IMR-90 (cell line): ENCODE measurements at regions not wholly inside any gene's neighbourhood (a gene's known extent, or its start where the extent isn't known, plus 50 kb on each side); places are given as distances from the start of the nearest gene placed in this dataset.

ENCODE experiments used
- ATAC-seq: fragments of 200-7000 bp; cut with Tn5 transposase; 2 replicates; pipeline ENCODE4 v1.9.1; 2020; ENCODE audit warnings: low read depth, mild to moderate bottlenecking, moderate library complexity
- BruUV-seq: library from RNA; stranded (reverse); fragments of 400-500 nt; replicated peaks from 2 replicates; lab custom pipeline; 2021; lab: Mats Ljungman, UMichigan
- CTCF ChIA-PET: fragments of 300-600 bp; formaldehyde crosslinking; extraction: SDS; loops from one replicate; lab custom pipeline; 2021; ENCODE audit warnings: antibody characterized with exemption; lab: Yijun Ruan, JAX
- POLR2A ChIA-PET: fragments of 300-600 bp; sonication (Branson Sonifier 250); formaldehyde crosslinking; loops from one replicate; lab custom pipeline; 2022; ENCODE audit warnings: antibody characterized with exemption; ENCODE audit not compliant: unreplicated experiment; lab: Charles Lee
- DNase-seq: peaks from one replicate; pipeline ENCODE4 v3.0.0; 2013
- H2AFZ ChIP-seq: replicated peaks from 2 replicates; pipeline ENCODE3; 2013; ENCODE audit warnings: low read length, mild to moderate bottlenecking; ENCODE audit not compliant: poor library complexity
- H2AK5ac ChIP-seq: 2 replicates; pipeline ENCODE4 v1.6.1; 2013; ENCODE audit warnings: low read depth, low read length, inconsistent platforms
- H2AK9ac ChIP-seq: replicated peaks from 2 replicates; pipeline ENCODE3; 2013; ENCODE audit warnings: mild to moderate bottlenecking, low read depth, low read length, moderate library complexity; ENCODE audit not compliant: poor library complexity
- H2BK120ac ChIP-seq: 2 replicates; pipeline ENCODE4 v1.6.1; 2013; ENCODE audit warnings: low read depth, low read length, inconsistent platforms
- H2BK15ac ChIP-seq: 3 replicates; pipeline ENCODE4 v1.6.1; 2013; ENCODE audit warnings: low read depth, low read length, inconsistent platforms
- H2BK20ac ChIP-seq: 2 replicates; pipeline ENCODE4 v1.6.1; 2013; ENCODE audit warnings: low read depth, mild to moderate bottlenecking, inconsistent platforms, low read length, moderate library complexity
- H2BK5ac ChIP-seq: 2 replicates; pipeline ENCODE4 v1.6.1; 2013; ENCODE audit warnings: mild to moderate bottlenecking, low read depth, low read length, inconsistent platforms; ENCODE audit not compliant: poor library complexity, severe bottlenecking
- H3K14ac ChIP-seq: replicated peaks from 2 replicates; pipeline ENCODE4 v1.6.1; 2013; ENCODE audit warnings: low read depth, low read length, inconsistent platforms
- H3K18ac ChIP-seq: 2 replicates; pipeline ENCODE4 v1.6.1; 2013; ENCODE audit warnings: low read depth, low read length, control low read depth
- H3K23ac ChIP-seq: 2 replicates; pipeline ENCODE4 v1.6.1; 2013; ENCODE audit warnings: low read depth, low read length, inconsistent platforms
- H3K27ac ChIP-seq: 2 replicates; pipeline ENCODE4 v1.5.1; 2013; ENCODE audit warnings: mild to moderate bottlenecking, control low read depth, low read length; ENCODE audit not compliant: insufficient read depth
- H3K27me3 ChIP-seq: 2 replicates; pipeline ENCODE4 v1.6.1; 2013; ENCODE audit warnings: low read length; ENCODE audit not compliant: control insufficient read depth, insufficient read depth
- H3K36me3 ChIP-seq: 2 replicates; pipeline ENCODE4 v1.6.1; 2013; ENCODE audit warnings: low read length, mixed read lengths; ENCODE audit not compliant: control insufficient read depth, insufficient read depth
- H3K4ac ChIP-seq: 2 replicates; pipeline ENCODE4 v1.6.1; 2013; ENCODE audit warnings: low read depth, low read length, inconsistent platforms
- H3K4me1 ChIP-seq: 2 replicates; pipeline ENCODE4 v1.6.1; 2013; ENCODE audit warnings: low read length, mixed read lengths; ENCODE audit not compliant: control insufficient read depth, insufficient read depth
- H3K4me2 ChIP-seq: 2 replicates; pipeline ENCODE4 v1.6.1; 2013; ENCODE audit warnings: low read depth, mild to moderate bottlenecking, control low read depth, low read length, moderate library complexity
- H3K4me3 ChIP-seq: 2 replicates; pipeline ENCODE4 v1.5.1; 2013; ENCODE audit warnings: low read depth, mild to moderate bottlenecking, control low read depth, low read length, moderate library complexity; ENCODE audit not compliant: insufficient read depth
- H3K56ac ChIP-seq: 2 replicates; pipeline ENCODE4 v1.6.1; 2013; ENCODE audit warnings: low read length, inconsistent platforms; ENCODE audit not compliant: insufficient read depth; ENCODE audit errors: extremely low read depth
- H3K79me1 ChIP-seq, 2 experiments: 2 replicates each; pipeline ENCODE4 v1.6.1; 2013; ENCODE audit warnings: low read length in 2 of 2, inconsistent platforms in 1 of 2, low read depth in 1 of 2
- H3K9ac ChIP-seq: 2 replicates; pipeline ENCODE4 v1.6.1; 2013; ENCODE audit warnings: low read depth, low read length, control low read depth
- H3K9me1 ChIP-seq: 2 replicates; pipeline ENCODE4 v1.6.1; 2013; ENCODE audit warnings: low read length, inconsistent platforms; ENCODE audit not compliant: insufficient read depth
- H3K9me3 ChIP-seq: 2 replicates; pipeline ENCODE4 v1.6.1; 2013; ENCODE audit warnings: low read length; ENCODE audit not compliant: control insufficient read depth, insufficient read depth
- H4K20me1 ChIP-seq: 2 replicates; pipeline ENCODE4 v1.6.1; 2013; ENCODE audit warnings: low read length, inconsistent platforms; ENCODE audit not compliant: insufficient read depth
- H4K5ac ChIP-seq: 2 replicates; pipeline ENCODE4 v1.6.1; 2013; ENCODE audit warnings: mild to moderate bottlenecking, low read depth, low read length, control low read depth
- H4K8ac ChIP-seq, 2 experiments: 2 replicates each; pipeline ENCODE4 v1.6.1; 2013; ENCODE audit warnings: low read depth in 2 of 2, low read length in 2 of 2, control low read depth in 1 of 2, inconsistent platforms in 1 of 2
- H4K91ac ChIP-seq: 2 replicates; pipeline ENCODE4 v1.6.1; 2013; ENCODE audit warnings: low read depth, low read length, inconsistent platforms; ENCODE audit not compliant: insufficient read depth
- BHLHE40 ChIP-seq: fragments of 150-350 bp; IDR thresholded peaks from 2 replicates; pipeline ENCODE4 v1.6.1; 2016; ENCODE audit warnings: mild to moderate bottlenecking, low read depth, low read length
- CEBPB ChIP-seq: IDR thresholded peaks from 2 replicates; pipeline ENCODE4 v1.6.1; 2012; ENCODE audit warnings: low read depth, low read length, improper control_type of control experiment
- CHD1 ChIP-seq: IDR thresholded peaks from 2 replicates; pipeline ENCODE4 v1.6.1; 2012; ENCODE audit warnings: low read depth, low read length, improper control_type of control experiment
- CTCF ChIP-seq: conservative IDR thresholded peaks from 2 replicates; pipeline ENCODE4 v1.5.1; 2012; ENCODE audit warnings: mild to moderate bottlenecking, low read depth, low read length, improper control_type of control experiment
- ELK1 ChIP-seq: fragments of 150-350 bp; IDR thresholded peaks from 2 replicates; pipeline ENCODE4 v1.6.1; 2016; ENCODE audit warnings: low read depth, mild to moderate bottlenecking, low read length, moderate library complexity, borderline replicate concordance
- FOS ChIP-seq: fragments of 150-350 bp; IDR thresholded peaks from 2 replicates; pipeline ENCODE4 v1.6.1; 2016; ENCODE audit warnings: low read depth, low read length
- MAFK ChIP-seq: IDR thresholded peaks from 2 replicates; pipeline ENCODE4 v1.6.1; 2012; ENCODE audit warnings: low read depth, low read length, improper control_type of control experiment
- MAZ ChIP-seq: IDR thresholded peaks from 2 replicates; pipeline ENCODE4 v1.6.1; 2012; ENCODE audit warnings: low read depth, mild to moderate bottlenecking, low read length, improper control_type of control experiment, moderate library complexity, borderline replicate concordance
- MXI1 ChIP-seq: IDR thresholded peaks from 2 replicates; pipeline ENCODE4 v1.6.1; 2012; ENCODE audit warnings: low read depth, mild to moderate bottlenecking, low read length, moderate library complexity, borderline replicate concordance
- NFE2L2 ChIP-seq: fragments of 150-350 bp; IDR thresholded peaks from 2 replicates; pipeline ENCODE4 v1.6.1; 2016; ENCODE audit warnings: low read depth, mild to moderate bottlenecking, low read length
- POLR2A ChIP-seq: IDR thresholded peaks from 2 replicates; pipeline ENCODE4 v1.6.1; 2012; ENCODE audit warnings: mild to moderate bottlenecking, low read depth, low read length
- RAD21 ChIP-seq: IDR thresholded peaks from 2 replicates; pipeline ENCODE4 v1.6.1; 2012; ENCODE audit warnings: low read length, improper control_type of control experiment
- RCOR1 ChIP-seq: IDR thresholded peaks from 2 replicates; pipeline ENCODE4 v1.6.1; 2012; ENCODE audit warnings: mild to moderate bottlenecking, low read length, improper control_type of control experiment; ENCODE audit not compliant: insufficient replicate concordance
- RFX5 ChIP-seq: IDR thresholded peaks from 2 replicates; pipeline ENCODE4 v1.8.0; 2012; ENCODE audit warnings: low read depth, mild to moderate bottlenecking, low read length, moderate library complexity
- SMC3 ChIP-seq: fragments of 150-350 bp; IDR thresholded peaks from 2 replicates; pipeline ENCODE4 v1.6.1; 2016; ENCODE audit warnings: low read depth, mild to moderate bottlenecking, antibody characterized with exemption, low read length, moderate library complexity
- USF2 ChIP-seq: fragments of 150-350 bp; IDR thresholded peaks from 2 replicates; pipeline ENCODE4 v1.6.1; 2017; ENCODE audit warnings: mild to moderate bottlenecking, antibody characterized with exemption, low read length, low read depth
- WGBS, 2 experiments: methylation state at CpG; one replicate each; pipeline versions ENCODE4 v1.1.5 to v1.1.7; 2013; ENCODE audit warnings: missing lambda C conversion rate in 2 of 2; ENCODE audit not compliant: insufficient read length in 1 of 2; ENCODE audit errors: extremely low coverage in 2 of 2; 5-methylcytosine and 5-hydroxymethylcytosine counted together
- dilution Hi-C: fragments of 300-500 bp; cut with HindIII; formaldehyde crosslinking; loops from one replicate; pipeline ENCODE4 v1.14.3; 2018; ENCODE audit warnings: low sequenced_read_pairs; ENCODE audit not compliant: unreplicated experiment
- in situ Hi-C: fragments of 300-500 bp; cut with MboI; formaldehyde crosslinking; loops from 3 replicates; pipeline ENCODE4 v1.14.3; 2019; ENCODE audit warnings: low sequenced_read_pairs, inconsistent platforms, mixed read lengths
- intact Hi-C: fragments of 100-400 bp; cut with micrococcal nuclease; formaldehyde crosslinking; loops from 2 replicates; pipeline ENCODE4 v1.10.0; 2022

- no peak overlapping the region for H2BK120ac ChIP-seq
- H2AK9ac ChIP-seq, result no peak overlapping the region
- 100% methylated on average over 2 of the region's 7 CpGs; no CpG with 5 or more reads in 1 of the 2 experiments for WGBS, 2 experiments
- no peak overlapping the region for H3K4me2 ChIP-seq
- no peaks in the 10 kb centered on the region for H3K79me1 ChIP-seq
- intact Hi-C loops (no loop called here), dilution Hi-C loops (no loop called here), in situ Hi-C loops (no loop called here)
- no peak overlapping the region for H4K8ac ChIP-seq
- no peak overlapping the region for H4K91ac ChIP-seq
- H3K4me3 ChIP-seq, result no peak overlapping the region
- no peak overlapping the region for H3K56ac ChIP-seq
- H3K14ac ChIP-seq, result no peak overlapping the region
- no peak overlapping the region for H3K18ac ChIP-seq
- ChIA-PET POLR2A (no interaction called here), CTCF (interaction anchor here (1.1 to 1.2 kb wide), 2 partner anchors 14 to 165 kb away, joined by 4 to 6 read pairs; no protein-coding TSS in a partner anchor)
- TF ChIP-seq MXI1 (no peak), NFE2L2 (no peak), MAFK (no peak), FOS (no peak), CTCF (no peak), ELK1 (no peak), SMC3 (no peak), CEBPB (no peak), RAD21 (no peak), CHD1 (no peak), RCOR1 (no peak), RFX5 (no peak), USF2 (no peak), MAZ (no peak), BHLHE40 (no peak), POLR2A (no peak)
- DNase-seq (no peak), ATAC-seq (no peak)
- H3K36me3 ChIP-seq, result no peaks in the 10 kb centered on the region
- H3K23ac ChIP-seq, result no peak overlapping the region
- H2AFZ ChIP-seq, result no peak overlapping the region
- no peaks in the 10 kb centered on the region for H3K4me1 ChIP-seq
- H3K4ac ChIP-seq, result no peak overlapping the region
- no TSS peak for BruUV-seq
- no peak overlapping the region for H2BK15ac ChIP-seq
- no peaks in the 10 kb centered on the region for H3K9me3 ChIP-seq
- peaks cover 4% of the 10 kb centered on the region for H3K27me3 ChIP-seq
- H2AK5ac ChIP-seq, result no peak overlapping the region
- no peak overlapping the region for H3K27ac ChIP-seq
- no peaks in the 10 kb centered on the region for H4K20me1 ChIP-seq
- H4K5ac ChIP-seq, result no peak overlapping the region
- H2BK20ac ChIP-seq, result no peak overlapping the region
- H2BK5ac ChIP-seq, result no peak overlapping the region
- no peak overlapping the region for H3K9ac ChIP-seq
- H3K9me1 ChIP-seq, result no peaks in the 10 kb centered on the region
Observed at GRCh38 chr10:113219446-113219845, 269.4 kb downstream of the TCF7L2 start.
